Cardiac fibroblast (primary cell): ENCODE measurements at regions not wholly inside any gene's neighbourhood (a gene's known extent, or its start where the extent isn't known, plus 50 kb on each side); places are given as distances from the start of the nearest gene placed in this dataset.

Experiments used
- DNase-seq, 2 donors: peaks; one replicate each; pipeline versions ENCODE4 v3.0.0 to v3.0.0-alpha.2; 2010; ENCODE audit warnings: low read depth in 2 of 2
- H3K4me3 ChIP-seq, 2 donors: replicated peaks in 1 of 2; 1 replicate in 1 of 2; 2 replicates in 1 of 2; pipeline ENCODE4 v1.5.1; 2011; ENCODE audit warnings: low read depth in 2 of 2, low read length in 2 of 2, mild to moderate bottlenecking in 2 of 2, moderate library complexity in 1 of 2
- CTCF ChIP-seq: IDR thresholded peaks from one replicate; pipeline ENCODE4 v1.5.1; 2011; ENCODE audit warnings: low read depth, mild to moderate bottlenecking, low read length, inconsistent platforms

GRCh38 chr5:16271851-16272250 is 92.3 kb upstream of the MARCHF11 start:
- no peak overlapping the region for H3K4me3 ChIP-seq
- DNase-seq: no peak
- TF ChIP-seq CTCF: no peak

- no peak for DNase-seq
- TF ChIP-seq CTCF: no peak
- no peak overlapping the region for H3K4me3 ChIP-seq
Measured at GRCh38 chr5:16265141-16265540, 85.5 kb upstream of the MARCHF11 start.

GRCh38 chr5:16260000-16260399 is 80.4 kb upstream of the MARCHF11 start:
- H3K4me3 ChIP-seq: no peak overlapping the region
- no peak for TF ChIP-seq CTCF
- DNase-seq: no peak

- no peak for DNase-seq
- TF ChIP-seq CTCF: no peak
- no peak overlapping the region for H3K4me3 ChIP-seq
Measured at GRCh38 chr5:16253856-16254255, 74.3 kb upstream of the MARCHF11 start.

- TF ChIP-seq CTCF: no peak
- no peak for DNase-seq
- no peak overlapping the region for H3K4me3 ChIP-seq
Measured at GRCh38 chr5:16245956-16246355, 66.4 kb upstream of the MARCHF11 start.

GRCh38 chr5:16245249-16245648 is 65.7 kb upstream of the MARCHF11 start:
- TF ChIP-seq CTCF: no peak
- no peak for DNase-seq
- H3K4me3 ChIP-seq: no peak overlapping the region

- DNase-seq: no peak
- H3K4me3 ChIP-seq: no peak overlapping the region
- no peak for TF ChIP-seq CTCF
Measured at GRCh38 chr5:16238018-16238417, 58.4 kb upstream of the MARCHF11 start.
